ENCODE measurements at regions not wholly inside any gene's neighbourhood (a gene's known extent, or its start where the extent isn't known, plus 50 kb on each side); places are given as distances from the start of the nearest gene placed in this dataset.
"Not testable (repeated sequence)": the region's sequence is repeated elsewhere in the genome, so short reads cannot be mapped to it uniquely, and the experiment has no call there.

DNA sequence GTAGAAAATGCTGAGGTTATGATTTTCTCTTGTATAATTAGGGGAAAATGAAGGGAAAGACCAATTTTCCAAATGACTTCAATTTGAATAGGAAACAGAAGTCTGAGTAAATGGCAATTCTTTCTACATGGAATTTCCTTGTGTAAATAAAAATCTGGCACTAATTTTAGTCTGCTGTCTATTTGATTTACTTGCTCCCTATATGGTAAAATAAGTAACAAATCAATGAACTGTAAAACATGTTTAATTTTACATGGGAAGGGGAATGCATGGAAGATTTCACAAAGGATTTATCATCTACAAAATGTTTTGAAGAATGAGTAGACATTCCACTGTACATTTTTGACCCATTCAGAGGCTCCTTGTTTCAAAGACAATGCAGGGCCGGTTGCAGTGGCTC lies 811.6 kb upstream of the GOT2 start:
- DNase-seq (ENCODE audit: low read depth in 2 of 2): no peak

DNA sequence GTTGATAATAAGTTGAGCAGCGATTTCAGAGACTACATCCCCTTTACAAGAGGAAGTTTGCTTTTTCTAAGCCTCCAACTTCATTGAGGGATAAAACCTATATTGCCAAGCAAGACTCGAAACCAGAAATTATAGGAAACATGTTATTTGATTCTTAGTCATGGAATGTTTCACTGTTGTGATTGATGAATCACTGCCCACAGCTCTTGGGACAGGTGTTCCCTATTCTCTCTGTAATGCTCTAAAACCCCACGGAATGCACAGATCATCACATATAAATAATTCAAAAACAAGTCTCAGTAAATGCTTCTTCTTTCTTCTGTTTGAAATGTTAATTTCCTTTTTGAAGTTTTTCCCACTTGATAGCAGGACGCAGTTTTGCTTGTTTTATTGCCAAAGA lies 809.5 kb upstream of the GOT2 start:
- DNase-seq (ENCODE audit: low read depth in 2 of 2): no peak

DNA sequence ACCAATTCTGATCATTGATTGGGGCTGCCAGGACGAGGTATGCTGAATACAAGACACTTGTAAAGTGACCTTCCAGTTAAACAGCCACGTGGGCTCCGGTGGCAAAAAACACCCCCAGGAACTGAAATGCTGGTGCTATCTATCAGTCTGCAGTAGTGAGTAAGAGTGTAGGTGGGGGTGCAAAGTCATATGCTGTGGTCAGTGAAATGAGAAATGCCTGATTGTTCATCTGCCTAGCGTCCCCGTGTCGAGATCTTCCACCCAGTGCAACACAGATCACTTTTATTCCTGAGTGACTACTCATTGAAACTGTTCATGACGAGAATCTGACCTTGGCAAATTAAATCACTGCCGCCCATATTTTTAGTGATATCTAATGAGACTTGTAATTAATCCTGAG lies 806.5 kb upstream of the GOT2 start:
- DNase-seq (ENCODE audit: low read depth in 2 of 2): no peak

DNA sequence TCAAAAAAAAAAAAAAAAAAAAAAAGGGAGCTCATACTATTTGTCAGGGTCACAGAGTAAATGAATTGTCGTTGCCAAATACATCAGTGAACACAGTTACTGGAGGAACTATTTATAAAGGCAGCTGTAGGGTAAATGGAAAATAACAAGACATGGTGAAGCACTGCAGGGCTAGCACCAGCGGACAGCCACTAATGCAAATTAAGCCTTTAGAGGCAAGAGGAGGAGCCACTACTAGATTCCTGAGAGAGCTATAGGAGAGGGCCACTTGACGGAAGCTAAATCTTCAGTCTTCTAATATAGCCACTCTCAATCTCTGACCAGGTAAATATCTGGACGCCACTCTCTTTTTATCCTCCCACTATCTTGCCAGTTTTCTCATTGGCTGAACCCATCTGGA lies 801.2 kb upstream of the GOT2 start:
- DNase-seq (ENCODE audit: low read depth in 2 of 2): no peak

DNA sequence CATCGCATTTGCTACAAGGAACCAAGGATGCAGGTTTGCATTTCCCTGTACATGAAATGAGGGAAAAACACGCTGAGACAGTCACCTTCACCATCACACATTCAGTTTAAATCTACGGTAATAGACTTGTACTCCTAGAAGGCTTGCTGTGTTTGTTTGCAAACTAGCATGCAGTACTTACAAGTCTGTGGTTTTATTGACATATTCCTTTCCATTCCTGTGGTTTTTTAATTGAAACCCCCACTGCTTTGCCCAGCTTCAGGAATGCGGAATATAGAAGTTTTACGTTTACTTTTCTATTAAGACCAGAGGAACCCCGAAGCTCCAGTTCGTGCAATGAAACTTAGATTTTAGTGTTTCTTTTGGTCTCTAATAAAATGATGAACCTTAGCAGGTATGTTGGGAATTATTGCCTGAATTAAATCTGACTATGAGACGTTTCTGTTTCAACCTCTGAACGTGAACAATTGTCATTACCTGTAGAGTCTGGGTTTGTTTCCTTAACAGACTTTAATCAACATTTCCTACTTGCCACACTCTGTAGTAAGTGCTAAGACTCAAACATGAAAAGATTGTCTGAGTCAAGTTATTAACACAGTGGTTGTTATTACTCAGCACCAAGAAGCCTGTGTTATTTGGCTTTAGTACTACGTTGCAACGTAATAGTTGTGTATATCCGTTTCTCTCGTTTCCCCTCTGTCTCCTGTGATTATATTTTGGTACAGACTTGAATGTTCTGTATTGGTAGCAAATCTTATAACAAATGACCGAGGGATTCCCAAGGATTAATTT lies 793.3 kb upstream of the GOT2 start:
- DNase-seq (ENCODE audit: low read depth in 2 of 2): no peak

DNA sequence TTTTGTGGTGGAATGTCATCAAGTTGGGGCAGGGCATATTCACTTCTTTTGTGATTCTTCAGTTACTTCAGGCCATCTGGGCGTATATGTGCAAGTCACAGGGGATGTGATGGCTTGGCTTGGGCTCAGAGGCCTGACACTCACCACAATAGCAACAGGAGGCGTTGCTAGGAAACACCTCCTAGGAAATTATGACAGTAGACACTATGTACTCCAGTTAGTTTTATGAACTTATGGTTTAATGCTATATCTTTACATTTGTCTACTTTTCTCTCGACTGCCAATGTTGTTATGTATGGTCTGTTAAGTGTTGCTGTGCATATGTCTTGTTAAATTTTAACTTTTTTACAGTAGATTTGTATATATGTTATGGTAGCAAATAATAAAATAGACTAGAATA lies 788.7 kb upstream of the GOT2 start:
- no peak for DNase-seq (ENCODE audit: low read depth in 2 of 2)

DNA sequence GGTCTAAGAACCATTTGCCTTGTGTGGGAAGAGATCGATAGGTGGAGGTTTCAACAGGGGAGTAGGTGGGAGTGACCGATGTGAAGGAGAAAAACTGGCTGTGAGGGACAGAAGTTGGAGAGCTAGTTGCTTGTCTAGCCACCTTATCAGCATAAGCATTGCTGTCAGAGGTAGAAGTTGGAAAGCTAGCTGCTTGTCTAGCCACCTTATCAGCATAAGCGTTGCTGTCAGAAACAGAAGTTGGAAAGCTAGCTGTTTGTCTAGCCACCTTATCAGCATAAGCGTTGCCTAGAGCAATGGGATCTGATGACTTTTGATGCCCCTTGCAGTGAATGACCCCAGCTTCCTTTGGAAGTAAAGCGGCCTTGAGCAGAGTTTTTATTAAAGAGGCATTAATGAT lies 784.6 kb upstream of the GOT2 start:
- DNase-seq (ENCODE audit: low read depth in 2 of 2): not testable (repeated sequence)

DNA sequence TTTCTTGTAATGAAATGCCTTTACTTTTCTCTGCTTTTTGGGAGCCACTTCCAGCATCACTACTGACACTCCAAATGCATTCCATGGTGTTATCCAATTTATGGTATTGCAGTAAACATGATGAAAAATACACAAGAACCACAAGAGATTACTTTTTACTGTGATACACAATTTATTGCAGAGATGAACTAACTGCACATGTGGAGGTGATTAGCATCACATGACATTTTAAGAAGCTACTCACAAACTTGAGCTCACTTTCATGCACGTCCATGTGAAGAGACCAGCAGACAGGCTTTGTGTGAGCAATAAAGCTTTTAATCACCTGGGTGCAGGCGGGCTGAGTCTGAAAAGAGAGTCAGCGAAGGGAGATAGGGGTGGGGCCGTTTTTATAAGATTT lies 780.5 kb upstream of the GOT2 start:
- no peak for DNase-seq (ENCODE audit: low read depth in 2 of 2)

DNA sequence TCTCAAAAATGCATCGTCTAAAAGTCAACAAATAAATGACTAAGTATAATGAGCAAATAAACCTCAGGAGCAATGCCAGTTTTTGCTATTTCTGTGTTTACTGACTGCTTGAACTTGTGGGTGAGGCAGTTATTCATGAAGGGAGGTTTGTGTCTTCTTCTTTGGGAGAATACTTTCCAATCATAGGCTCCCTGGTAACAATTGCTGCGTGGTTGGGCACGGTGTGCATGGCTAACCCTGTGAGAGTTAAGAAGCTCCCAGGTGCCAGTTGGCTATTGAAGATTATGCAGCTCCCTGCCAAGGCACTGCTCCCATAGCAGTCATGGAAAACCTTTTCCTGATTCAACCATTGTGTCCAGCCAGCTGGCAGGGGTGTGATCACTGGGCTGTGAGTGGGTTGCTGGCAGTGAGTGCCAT lies 775.9 kb upstream of the GOT2 start:
- DNase-seq (ENCODE audit: low read depth in 2 of 2): no peak

DNA sequence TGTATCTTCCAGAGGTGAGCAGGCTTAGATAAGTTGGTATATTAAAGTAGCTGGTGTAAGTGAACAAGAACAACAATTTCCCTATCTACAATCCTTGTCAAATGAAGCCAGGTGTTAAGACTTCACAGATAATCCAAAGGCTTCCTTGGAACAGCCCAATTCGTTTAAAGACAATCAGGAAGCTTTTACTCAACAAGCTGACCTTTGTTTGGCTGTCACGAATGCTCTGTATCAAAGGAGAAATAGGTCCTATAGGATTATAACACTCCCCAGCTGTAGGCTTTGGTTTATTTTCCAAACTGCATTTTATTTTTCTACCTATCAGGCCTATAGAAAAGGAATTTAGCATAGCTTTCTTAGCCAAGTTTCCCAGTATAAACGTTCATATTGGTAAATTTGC lies 766.5 kb upstream of the GOT2 start:
- DNase-seq (ENCODE audit: low read depth in 2 of 2): no peak

DNA sequence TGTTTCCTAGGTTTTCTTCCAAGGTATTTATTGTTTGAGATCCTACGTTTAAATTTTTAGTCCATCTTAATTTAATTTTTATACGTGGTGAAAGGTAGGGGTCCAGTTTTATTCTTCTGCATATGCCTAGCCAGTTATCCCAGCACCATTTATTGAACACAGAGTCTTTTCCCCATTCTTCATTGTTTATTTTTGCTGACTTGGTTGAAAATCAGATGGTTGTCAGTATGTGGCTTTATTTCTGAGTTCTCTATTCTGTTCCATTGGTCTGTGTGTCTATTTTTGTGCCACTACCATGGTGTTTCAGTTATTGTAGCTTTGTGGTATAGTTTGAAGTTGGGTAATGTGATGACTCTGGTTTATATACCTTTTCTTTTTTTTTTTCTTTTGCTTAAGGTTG lies 753.0 kb upstream of the GOT2 start:
- DNase-seq (ENCODE audit: low read depth in 2 of 2): no peak

DNA sequence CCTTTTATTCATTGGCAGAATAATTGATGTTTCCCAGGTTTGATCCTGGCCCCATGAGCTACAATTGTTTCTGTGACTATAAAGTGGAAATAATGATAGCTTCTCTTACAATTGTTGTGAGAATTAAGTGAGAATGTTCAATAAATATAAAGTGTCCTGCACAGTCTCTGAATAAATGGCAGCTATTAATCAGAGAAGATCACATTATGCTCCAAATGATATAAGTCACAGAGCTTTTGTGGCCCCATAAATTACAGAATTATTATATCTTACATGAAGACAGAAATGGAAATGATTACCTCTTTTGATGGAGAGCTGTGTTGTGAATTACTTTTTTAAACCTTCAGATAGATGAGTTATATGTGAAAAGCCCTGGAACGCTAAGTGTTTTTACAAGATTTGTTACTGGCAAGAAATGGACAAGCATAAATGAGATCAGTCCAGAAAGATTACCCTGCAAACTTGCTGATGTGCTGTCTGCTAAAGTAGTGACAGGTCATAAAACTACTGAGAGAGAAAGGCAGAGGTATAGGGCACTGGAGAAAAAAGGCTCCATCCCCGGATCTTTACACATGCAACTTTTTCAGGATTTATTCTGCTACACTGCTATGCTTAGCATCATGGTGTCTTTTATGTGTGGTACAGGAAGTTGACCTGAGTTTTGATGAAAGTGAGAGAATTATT lies 750.9 kb upstream of the GOT2 start:
- no peak for DNase-seq (ENCODE audit: low read depth in 2 of 2)

DNA sequence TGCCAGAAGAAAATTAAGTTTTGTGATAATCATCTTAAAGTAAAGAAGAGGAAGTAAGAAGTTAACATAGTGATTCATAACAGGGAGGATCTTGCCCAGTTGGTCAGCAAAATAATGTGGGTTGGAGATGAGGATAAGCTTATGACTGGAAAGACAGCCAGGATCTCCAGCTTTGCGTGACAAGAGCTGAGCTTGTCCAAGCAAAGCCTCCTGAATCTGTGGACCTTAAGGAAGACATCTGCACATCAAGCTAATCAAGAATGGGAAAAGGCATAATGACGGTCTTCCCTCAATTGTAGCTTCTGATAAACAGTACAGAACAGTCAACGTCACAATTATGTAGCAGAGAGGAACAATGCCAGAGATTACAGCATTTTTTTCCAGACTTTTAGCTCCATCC lies 744.7 kb upstream of the GOT2 start:
- DNase-seq (ENCODE audit: low read depth in 2 of 2): no peak

DNA sequence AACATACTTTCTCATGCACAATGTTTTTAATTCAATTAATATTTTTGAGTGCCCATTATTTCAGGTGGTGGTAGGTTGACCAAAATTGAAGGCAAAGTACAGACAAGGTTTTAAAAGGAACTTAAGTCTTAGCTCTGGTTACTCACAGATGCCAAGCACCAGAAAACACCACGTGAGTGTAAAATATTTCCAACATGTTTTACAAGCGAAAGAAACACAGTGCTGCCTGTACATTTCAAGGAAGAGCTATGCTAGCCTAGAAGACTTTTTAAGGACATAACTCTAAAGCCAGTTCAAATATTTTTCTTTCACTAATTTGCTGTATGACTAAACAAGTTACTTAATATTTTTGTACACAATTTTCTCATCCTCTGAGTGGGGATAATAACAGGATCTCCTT lies 736.4 kb upstream of the GOT2 start:
- DNase-seq (ENCODE audit: low read depth in 2 of 2): no peak

DNA sequence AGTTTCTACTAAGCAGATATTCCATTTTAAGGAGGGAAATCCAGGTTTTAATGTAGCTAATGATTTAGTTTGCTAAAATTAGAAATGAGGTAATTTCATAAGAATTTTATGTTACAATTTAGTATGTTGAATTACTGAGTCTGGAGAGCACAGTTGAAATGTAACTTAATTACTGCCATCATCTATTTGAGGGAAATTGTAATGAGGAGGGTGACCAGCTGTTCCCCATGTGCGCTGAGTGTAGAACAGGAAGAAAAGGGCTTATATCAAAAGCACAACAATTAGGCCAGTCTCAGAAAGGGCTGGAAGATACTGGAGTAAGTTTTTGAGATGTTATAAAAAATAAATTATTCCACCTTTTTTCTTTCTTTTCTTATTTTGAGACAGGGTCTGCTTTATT lies 735.1 kb upstream of the GOT2 start:
- no peak for DNase-seq (ENCODE audit: low read depth in 2 of 2)

DNA sequence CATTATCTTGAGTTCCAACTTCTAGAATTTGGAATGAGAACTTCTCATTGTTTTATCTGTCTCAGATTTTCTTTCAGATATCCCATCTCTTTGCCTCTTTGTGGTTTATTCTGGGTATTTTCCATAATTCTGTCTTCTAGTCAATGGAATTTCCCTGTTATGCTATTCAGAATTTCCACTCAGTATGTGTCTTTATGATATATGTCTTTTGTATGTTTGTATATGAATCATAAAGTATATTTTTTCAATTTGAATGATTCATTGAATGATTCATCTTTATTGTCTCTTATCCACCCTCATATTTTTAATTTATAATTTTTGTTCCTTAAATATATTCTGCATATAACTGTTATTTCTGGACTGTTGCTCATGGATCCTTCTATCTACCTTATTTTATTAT lies 729.7 kb upstream of the GOT2 start:
- DNase-seq (ENCODE audit: low read depth in 2 of 2): no peak

DNA sequence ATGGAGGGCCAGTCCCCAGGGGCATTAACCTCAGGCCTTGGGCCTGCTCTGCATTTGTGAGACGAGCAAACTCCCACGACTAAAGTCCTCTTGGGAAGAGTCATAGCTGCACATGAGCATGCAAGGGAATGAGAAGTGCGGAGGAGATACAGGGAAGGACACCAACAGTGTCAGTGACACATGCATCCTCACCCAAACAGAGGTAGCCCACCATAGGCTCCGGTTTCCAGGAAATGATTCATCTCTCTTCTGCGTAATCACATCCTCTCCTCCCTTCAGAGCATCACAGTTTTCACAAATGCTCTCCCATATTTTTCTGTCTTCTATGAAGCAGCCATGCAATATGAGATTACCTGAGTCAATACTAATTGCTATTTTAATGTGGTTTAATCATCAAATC lies 725.7 kb upstream of the GOT2 start:
- no peak for DNase-seq (ENCODE audit: low read depth in 2 of 2)

DNA sequence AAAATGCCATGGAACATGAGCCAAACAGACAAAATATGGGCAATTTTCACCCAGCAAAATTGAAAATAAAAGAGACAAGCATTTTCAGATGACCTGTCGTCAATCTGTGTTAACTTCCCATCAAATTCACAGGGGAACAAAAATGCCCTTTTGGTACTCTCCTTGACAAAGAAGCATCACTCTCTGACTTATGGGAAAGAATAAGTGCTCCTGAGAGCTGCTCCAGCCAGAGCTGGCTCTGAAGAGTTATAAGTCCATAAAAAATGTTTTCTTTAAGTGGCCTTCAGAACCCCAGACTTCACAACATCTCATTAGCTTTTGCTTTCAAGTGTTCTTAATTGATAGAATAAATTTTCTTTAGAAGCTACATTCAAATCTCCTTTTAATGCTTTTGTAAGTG lies 721.4 kb upstream of the GOT2 start:
- DNase-seq (ENCODE audit: low read depth in 2 of 2): no peak

DNA sequence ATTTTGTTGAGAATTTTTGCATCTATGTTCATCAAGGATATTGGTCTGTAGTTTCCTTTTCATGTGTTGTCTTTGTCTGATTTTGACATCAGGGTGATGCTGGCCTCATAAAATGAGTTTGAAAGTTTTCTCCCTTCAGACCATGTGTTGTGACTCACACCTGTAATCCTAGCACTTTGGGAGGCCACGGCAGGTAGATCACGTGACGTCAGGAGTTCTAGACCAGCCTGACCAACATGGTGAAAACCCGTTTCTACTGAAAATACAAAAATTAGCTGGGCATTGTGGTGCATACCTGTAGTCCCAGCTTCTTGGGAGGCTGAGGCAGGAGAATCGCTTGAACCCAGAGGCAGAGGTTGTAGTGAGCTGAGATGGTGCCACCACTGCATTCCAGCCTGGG lies 716.4 kb upstream of the GOT2 start:
- not testable (repeated sequence) for DNase-seq (ENCODE audit: low read depth in 2 of 2)

DNA sequence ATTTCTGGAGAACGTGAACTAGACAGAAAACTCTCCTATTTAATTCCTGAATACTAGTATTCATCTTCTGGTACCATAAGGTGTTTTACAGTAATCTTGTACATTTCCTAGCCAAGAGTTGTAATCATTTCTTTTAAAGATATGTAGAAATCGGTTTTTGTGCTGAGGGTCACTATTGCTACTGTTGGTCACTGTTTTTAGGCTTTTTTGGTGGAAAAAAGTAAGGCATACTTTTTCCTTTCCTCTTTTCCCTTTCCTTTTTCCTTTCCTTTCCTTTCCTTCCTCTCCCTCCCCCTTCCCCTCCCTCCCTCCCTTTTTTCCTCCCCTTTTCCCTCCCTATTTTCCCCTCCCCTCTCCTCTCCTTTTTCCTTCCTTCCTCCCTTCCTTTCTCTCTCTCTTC lies 706.4 kb upstream of the GOT2 start:
- no peak for DNase-seq (ENCODE audit: low read depth in 2 of 2)

DNA sequence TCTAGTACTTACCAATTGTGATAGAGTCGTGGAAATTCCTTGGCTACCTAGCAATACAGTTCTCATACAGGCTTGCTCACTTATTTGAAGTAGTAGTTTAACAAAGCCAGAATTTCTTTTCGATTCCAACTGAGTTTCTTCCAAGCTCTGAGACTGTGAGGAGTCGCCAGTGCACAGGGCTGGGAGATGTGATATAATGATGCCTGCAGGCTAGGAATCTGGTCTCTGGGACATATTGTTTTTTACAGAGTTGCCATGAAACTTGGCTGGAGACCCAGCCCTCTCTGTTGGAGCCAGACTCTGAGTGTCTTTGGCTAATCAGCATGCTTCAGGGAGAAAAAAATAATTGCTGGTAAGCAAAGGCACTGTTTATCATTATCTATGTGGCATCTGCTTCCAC lies 698.8 kb upstream of the GOT2 start:
- DNase-seq (ENCODE audit: low read depth in 2 of 2): no peak

DNA sequence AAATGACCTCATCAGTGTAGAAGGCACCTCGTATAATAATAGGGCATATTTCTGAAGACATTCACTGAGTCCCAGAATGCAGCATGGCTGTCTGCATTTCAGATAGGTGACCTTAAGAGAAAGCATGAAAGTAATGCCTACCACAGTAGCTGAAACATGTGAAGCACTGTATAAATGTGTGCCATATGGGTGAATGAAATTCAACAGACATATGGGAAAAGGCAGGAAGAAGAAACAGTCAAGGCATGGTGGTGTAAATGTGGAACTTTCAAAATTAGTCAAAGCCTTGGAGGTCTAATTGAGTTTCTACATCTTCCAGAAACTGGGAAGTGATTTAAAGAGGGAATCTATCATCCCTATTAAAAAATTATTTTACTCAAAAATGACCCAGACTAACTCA lies 698.2 kb upstream of the GOT2 start:
- no peak for DNase-seq (ENCODE audit: low read depth in 2 of 2)

DNA sequence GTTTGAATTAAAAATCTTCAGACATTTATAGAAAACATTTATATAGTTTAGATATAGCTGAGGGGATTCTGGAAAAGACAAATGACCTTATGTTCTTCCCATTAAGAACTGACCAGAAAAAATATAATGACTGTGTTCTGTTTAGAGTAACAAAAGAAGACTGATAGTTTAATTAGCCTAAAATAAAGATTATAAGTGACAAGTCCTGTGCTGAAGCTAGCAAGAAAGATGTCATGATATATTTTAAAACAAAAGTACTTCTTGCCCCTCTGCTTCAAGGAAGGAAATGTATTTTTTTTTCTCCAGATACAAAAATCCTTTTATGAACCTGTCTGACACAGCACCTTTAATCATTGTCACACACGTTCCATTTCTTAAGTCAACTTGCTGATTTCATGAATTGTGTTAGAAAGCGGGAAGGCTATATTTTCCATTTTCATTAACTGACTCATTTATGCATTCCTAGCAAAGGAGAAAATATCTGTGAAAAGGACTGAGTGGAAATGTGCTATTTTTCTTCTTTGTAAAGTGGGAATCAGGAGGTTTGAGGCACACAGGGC lies 690.7 kb upstream of the GOT2 start:
- no peak for DNase-seq (ENCODE audit: low read depth in 2 of 2)

Data from stimulated activated CD4-positive, alpha-beta T cell treated with anti-CD3 and anti-CD28 coated beads, Interleukin-1b, Interleukin-23, amount 100 ng/mL, for 1 hour (primary cell).